Ovary (tissue), 3 donors: ENCODE measurements at regions not wholly inside any gene's neighbourhood (a gene's known extent, or its start where the extent isn't known, plus 50 kb on each side); places are given as distances from the start of the nearest gene placed in this dataset.

ENCODE experiments used
- POLR2A ChIP-seq: fragments of 450-650 bp; IDR thresholded peaks from one replicate; pipeline ENCODE4 v1.6.1; 2017; ENCODE audit warnings: antibody characterized with exemption, mild to moderate bottlenecking, moderate library complexity
- TF ChIP-seq, protein P1 (sequence below), 3 donors: fragments of 450-650 bp in 2 of 3; fragments of 200-600 bp in 1 of 3; IDR thresholded peaks; one replicate each; pipeline versions ENCODE4 v1.5.1 to v1.8.0; 2016 to 2022; ENCODE audit warnings: antibody characterized with exemption in 3 of 3, mild to moderate bottlenecking in 1 of 3
- donor health status: DM: no; HTN: no; CAD: no.

DNA sequence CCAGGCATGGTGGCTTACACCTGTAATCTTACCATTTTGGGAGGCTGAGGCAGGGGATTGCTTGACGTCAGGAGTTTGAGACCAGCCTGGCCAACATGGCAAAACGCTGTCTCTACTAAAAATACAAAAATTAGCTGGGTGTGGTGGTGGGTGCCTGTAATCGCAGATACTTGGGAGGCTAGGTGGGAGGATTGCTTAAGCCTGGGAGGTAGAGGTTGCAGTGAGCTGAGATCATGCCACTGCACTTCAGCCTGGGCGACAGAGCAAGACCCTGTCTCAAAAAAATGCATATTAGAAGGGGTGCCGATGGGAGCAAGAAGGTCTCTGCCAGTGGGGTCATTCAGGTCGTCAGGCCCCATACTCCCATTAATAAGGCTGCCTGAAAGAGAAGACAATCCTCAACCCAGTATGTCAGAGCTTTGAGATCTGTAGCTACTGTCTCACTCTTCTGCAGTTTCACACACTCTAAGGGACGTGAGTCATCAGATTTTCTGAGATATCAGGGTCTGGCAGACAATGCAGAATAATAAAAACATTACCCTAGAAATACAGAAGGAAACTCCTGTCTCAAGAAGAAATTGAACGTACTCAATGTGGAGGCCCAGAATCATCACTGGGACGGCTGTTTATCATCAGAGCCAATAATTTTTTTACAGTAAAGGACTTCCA lies 176.7 kb upstream of the FAT1 start:
- TF ChIP-seq, protein P1, sequence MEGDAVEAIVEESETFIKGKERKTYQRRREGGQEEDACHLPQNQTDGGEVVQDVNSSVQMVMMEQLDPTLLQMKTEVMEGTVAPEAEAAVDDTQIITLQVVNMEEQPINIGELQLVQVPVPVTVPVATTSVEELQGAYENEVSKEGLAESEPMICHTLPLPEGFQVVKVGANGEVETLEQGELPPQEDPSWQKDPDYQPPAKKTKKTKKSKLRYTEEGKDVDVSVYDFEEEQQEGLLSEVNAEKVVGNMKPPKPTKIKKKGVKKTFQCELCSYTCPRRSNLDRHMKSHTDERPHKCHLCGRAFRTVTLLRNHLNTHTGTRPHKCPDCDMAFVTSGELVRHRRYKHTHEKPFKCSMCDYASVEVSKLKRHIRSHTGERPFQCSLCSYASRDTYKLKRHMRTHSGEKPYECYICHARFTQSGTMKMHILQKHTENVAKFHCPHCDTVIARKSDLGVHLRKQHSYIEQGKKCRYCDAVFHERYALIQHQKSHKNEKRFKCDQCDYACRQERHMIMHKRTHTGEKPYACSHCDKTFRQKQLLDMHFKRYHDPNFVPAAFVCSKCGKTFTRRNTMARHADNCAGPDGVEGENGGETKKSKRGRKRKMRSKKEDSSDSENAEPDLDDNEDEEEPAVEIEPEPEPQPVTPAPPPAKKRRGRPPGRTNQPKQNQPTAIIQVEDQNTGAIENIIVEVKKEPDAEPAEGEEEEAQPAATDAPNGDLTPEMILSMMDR (IDR thresholded peaks at IDR 0.05), result no peak
- no peak for TF ChIP-seq POLR2A
